ENCODE measurements at regions not wholly inside any gene's neighbourhood (a gene's known extent, or its start where the extent isn't known, plus 50 kb on each side); places are given as distances from the start of the nearest gene placed in this dataset.

DNA sequence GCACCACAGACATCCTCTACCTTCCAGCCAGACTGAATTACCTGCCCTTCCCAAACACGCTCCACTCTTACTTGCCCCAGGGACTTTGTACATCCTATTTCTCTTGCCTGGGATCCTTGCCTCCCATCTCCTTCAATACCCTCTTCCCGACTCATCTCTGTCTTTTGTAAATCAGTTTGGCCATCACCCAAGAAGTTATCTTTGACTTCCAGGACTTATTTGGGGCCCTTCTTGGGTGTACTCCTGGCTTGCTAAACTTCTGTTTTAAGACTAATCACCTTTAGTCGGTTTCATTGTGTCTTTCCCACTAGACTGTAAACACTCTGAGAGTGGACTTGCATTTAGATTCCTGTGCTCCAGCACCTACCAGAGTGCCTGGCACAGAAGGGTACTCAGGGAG, 545.6 kb downstream of the ACTL7B start:
- TF ChIP-seq, protein P1, sequence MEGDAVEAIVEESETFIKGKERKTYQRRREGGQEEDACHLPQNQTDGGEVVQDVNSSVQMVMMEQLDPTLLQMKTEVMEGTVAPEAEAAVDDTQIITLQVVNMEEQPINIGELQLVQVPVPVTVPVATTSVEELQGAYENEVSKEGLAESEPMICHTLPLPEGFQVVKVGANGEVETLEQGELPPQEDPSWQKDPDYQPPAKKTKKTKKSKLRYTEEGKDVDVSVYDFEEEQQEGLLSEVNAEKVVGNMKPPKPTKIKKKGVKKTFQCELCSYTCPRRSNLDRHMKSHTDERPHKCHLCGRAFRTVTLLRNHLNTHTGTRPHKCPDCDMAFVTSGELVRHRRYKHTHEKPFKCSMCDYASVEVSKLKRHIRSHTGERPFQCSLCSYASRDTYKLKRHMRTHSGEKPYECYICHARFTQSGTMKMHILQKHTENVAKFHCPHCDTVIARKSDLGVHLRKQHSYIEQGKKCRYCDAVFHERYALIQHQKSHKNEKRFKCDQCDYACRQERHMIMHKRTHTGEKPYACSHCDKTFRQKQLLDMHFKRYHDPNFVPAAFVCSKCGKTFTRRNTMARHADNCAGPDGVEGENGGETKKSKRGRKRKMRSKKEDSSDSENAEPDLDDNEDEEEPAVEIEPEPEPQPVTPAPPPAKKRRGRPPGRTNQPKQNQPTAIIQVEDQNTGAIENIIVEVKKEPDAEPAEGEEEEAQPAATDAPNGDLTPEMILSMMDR (conservative IDR thresholded peaks at IDR 0.05 in 1 of 2, IDR thresholded peaks at IDR 0.05 in 1 of 2; ENCODE audit: extremely low read depth in 1 of 2, insufficient read depth in 1 of 2, low read depth in 1 of 2, low read length in 2 of 2), result no peak
- no peak for TF ChIP-seq EZH2 (IDR thresholded peaks at IDR 0.05; ENCODE audit: borderline replicate concordance, low read length)
